HepG2 (cell line): ENCODE measurements at regions not wholly inside any gene's neighbourhood (a gene's known extent, or its start where the extent isn't known, plus 50 kb on each side); places are given as distances from the start of the nearest gene placed in this dataset.

Experiments
- AGO1 ChIP-seq: fragments of 200-400 bp; formaldehyde crosslinking; IDR thresholded peaks from 2 replicates; pipeline ENCODE4 v1.6.1; 2017; ENCODE audit warnings: mild to moderate bottlenecking, low read depth, low read length, moderate library complexity; ENCODE audit not compliant: poor library complexity, severe bottlenecking
- ARNT2 ChIP-seq: sonication (generic); formaldehyde crosslinking; IDR thresholded peaks from 2 replicates; pipeline ENCODE4 v1.8.0; 2022; ENCODE audit warnings: mild to moderate bottlenecking, low read depth, missing genetic modification reagents, moderate library complexity
- ATF3 ChIP-seq: sonication (generic); formaldehyde crosslinking; IDR thresholded peaks from 2 replicates; pipeline ENCODE4 v1.4.0; 2020; ENCODE audit warnings: missing genetic modification reagents
- CBX2 ChIP-seq, 2 experiments: fragments of 200-600 bp in 1 of 2; sonication (generic); formaldehyde crosslinking in 1 of 2; IDR thresholded peaks; 2 replicates each; pipeline versions ENCODE4 v1.7.0 to v1.8.1; 2018 to 2022; ENCODE audit warnings: low read depth in 2 of 2, low read length in 1 of 2, mild to moderate bottlenecking in 1 of 2, missing genetic modification reagents in 1 of 2
- CERS6 ChIP-seq: sonication (generic); formaldehyde crosslinking; IDR thresholded peaks from 2 replicates; pipeline ENCODE4 v1.5.0; 2020; ENCODE audit warnings: missing genetic modification reagents
- HHEX ChIP-seq: IDR thresholded peaks from 2 replicates; pipeline ENCODE4 v1.6.1; 2016; ENCODE audit warnings: control low read depth
- NR3C1 ChIP-seq: sonication (generic); formaldehyde crosslinking; IDR thresholded peaks from 2 replicates; pipeline ENCODE4 v1.4.0; 2020; ENCODE audit warnings: missing genetic modification reagents
- PATZ1 ChIP-seq: sonication (generic); formaldehyde crosslinking; IDR thresholded peaks from 2 replicates; pipeline ENCODE4 v1.4.0; 2020; ENCODE audit warnings: missing genetic modification reagents
- TEAD3 ChIP-seq: optimal IDR thresholded peaks from 2 replicates; pipeline ENCODE3; 2016; ENCODE audit warnings: borderline replicate concordance
- TMF1 ChIP-seq: sonication (generic); formaldehyde crosslinking; IDR thresholded peaks from 2 replicates; pipeline ENCODE4 v1.8.1; 2022; ENCODE audit warnings: low read depth, missing genetic modification reagents
- TOPORS ChIP-seq: sonication (generic); formaldehyde crosslinking; IDR thresholded peaks from 2 replicates; pipeline ENCODE4 v1.8.0; 2023; ENCODE audit warnings: mild to moderate bottlenecking, missing genetic modification reagents
- ZFX ChIP-seq: sonication (generic); formaldehyde crosslinking; IDR thresholded peaks from 2 replicates; pipeline ENCODE4 v1.4.0; 2020; ENCODE audit warnings: mild to moderate bottlenecking, low read depth, missing genetic modification reagents, moderate library complexity
- ZMYM2 ChIP-seq: sonication (generic); formaldehyde crosslinking; IDR thresholded peaks from 2 replicates; pipeline ENCODE4 v1.8.0; 2022; ENCODE audit warnings: mild to moderate bottlenecking, missing genetic modification reagents
- ZNF207 ChIP-seq: fragments of 450-650 bp; IDR thresholded peaks from 2 replicates; pipeline ENCODE4 v1.6.1; 2016; ENCODE audit warnings: antibody characterized with exemption, borderline replicate concordance
- ZNF232 ChIP-seq: sonication (generic); formaldehyde crosslinking; IDR thresholded peaks from 2 replicates; pipeline ENCODE4 v1.4.0; 2020; ENCODE audit warnings: missing genetic modification reagents, borderline replicate concordance
- ZNF253 ChIP-seq: sonication (generic); formaldehyde crosslinking; IDR thresholded peaks from 2 replicates; pipeline ENCODE4 v1.8.0; 2022; ENCODE audit warnings: mild to moderate bottlenecking, missing genetic modification reagents, borderline replicate concordance
- ZNF432 ChIP-seq: sonication (generic); formaldehyde crosslinking; IDR thresholded peaks from 2 replicates; pipeline ENCODE4 v1.5.0; 2020; ENCODE audit warnings: missing genetic modification reagents, mild to moderate bottlenecking, borderline replicate concordance
- ZNF574 ChIP-seq: sonication (generic); formaldehyde crosslinking; IDR thresholded peaks from 2 replicates; pipeline ENCODE4 v1.4.0; 2020; ENCODE audit warnings: missing genetic modification reagents
- ZNF616 ChIP-seq: sonication (generic); formaldehyde crosslinking; IDR thresholded peaks from 2 replicates; pipeline ENCODE4 v1.5.0; 2020; ENCODE audit warnings: low read depth, mild to moderate bottlenecking, missing genetic modification reagents
- ZNF691 ChIP-seq: sonication (generic); formaldehyde crosslinking; IDR thresholded peaks from 2 replicates; pipeline ENCODE4 v1.4.0; 2020; ENCODE audit warnings: missing genetic modification reagents, low read depth, mild to moderate bottlenecking, borderline replicate concordance
- ZNF782 ChIP-seq: sonication (generic); formaldehyde crosslinking; IDR thresholded peaks from 2 replicates; pipeline ENCODE4 v1.4.0; 2020; ENCODE audit warnings: missing genetic modification reagents, mild to moderate bottlenecking, borderline replicate concordance
- ZNF792 ChIP-seq: IDR thresholded peaks from 2 replicates; pipeline ENCODE4 v1.6.1; 2016

- TF ChIP-seq PATZ1 (peak; percentile 89; the same call in 1 of the 2 replicates), ZNF782 (CRISPR knock-in tag) (peak; percentile 3; the same call in 1 of the 2 replicates), ZNF207 (no peak), ZNF432 (no peak), ZNF232 (peak; percentile 75; the same call in 1 of the 2 replicates), TOPORS (no peak; the same call in 1 of the 2 replicates), AGO1 (no peak), TEAD3 (no peak), ARNT2 (CRISPR knock-in tag) (no peak), CBX2 (IDR thresholded peaks at IDR 0.05; ENCODE audit: low read depth, low read length) (no peak), CBX2 (CRISPR knock-in tag; IDR thresholded peaks at IDR 0.05; ENCODE audit: low read depth) (no peak), NR3C1 (CRISPR knock-in tag) (no peak), ZNF792 (CRISPR knock-in tag) (peak; percentile 57; the same call in 1 of the 2 replicates), ZNF691 (CRISPR knock-in tag) (no peak), ZNF616 (CRISPR knock-in tag) (no peak), ZFX (CRISPR knock-in tag) (peak; percentile 38; the same call in 1 of the 2 replicates), ZNF253 (CRISPR knock-in tag) (no peak), CERS6 (CRISPR knock-in tag) (no peak), ZNF574 (CRISPR knock-in tag) (peak; percentile 74), HHEX (CRISPR knock-in tag) (no peak), ATF3 (peak; percentile 49; the same call in 1 of the 2 replicates), TMF1 (no peak), ZMYM2 (CRISPR knock-in tag) (no peak)
These were observed 58.9 kb upstream of the EPCAM start (continued) for GRCh38 chr2:47309952-47310800.
